Activated CD4-positive, alpha-beta T cell treated with anti-CD3 and anti-CD28 coated beads, Interleukin-2, amount 50 U/mL, for 1 hour (primary cell): ENCODE measurements at regions not wholly inside any gene's neighbourhood (a gene's known extent, or its start where the extent isn't known, plus 50 kb on each side); places are given as distances from the start of the nearest gene placed in this dataset.
"Not testable (repeated sequence)": the region's sequence is repeated elsewhere in the genome, so short reads cannot be mapped to it uniquely, and the experiment has no call there.

Experiments
- DNase-seq: peaks from one replicate; pipeline ENCODE4 v3.0.0-alpha.2; 2020

GRCh38 chr2:199131136-199131655, 326.5 kb downstream of the SATB2 start:
- no peak for DNase-seq

DNA sequence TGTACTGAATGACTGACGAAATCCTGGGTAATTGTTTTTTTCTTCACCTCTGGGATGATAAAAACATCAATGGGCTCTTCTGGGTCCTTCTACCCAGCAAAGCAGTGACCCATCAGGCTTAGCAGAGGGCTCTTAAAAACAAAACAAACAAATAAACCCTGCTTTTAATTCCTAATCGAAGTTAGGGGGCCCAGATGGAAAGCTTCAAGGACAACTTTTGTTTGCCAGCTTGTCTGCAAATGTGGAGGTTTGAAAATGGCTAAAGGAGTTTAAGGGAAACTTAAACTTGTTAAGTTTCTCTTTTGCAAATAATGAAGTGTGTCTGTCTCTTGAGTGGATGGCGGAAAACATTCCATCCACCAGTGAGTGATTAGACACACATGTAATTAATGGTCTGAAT, 327.2 kb downstream of the SATB2 start:
- no peak for DNase-seq

GRCh38 chr2:199128476-199129229, 329.1 kb downstream of the SATB2 start:
- DNase-seq: no peak

GRCh38 chr2:199119796-199120195, 337.9 kb downstream of the SATB2 start:
- DNase-seq: no peak

- DNase-seq: no peak
Observed at GRCh38 chr2:199118673-199119112, 339.0 kb downstream of the SATB2 start.

DNA sequence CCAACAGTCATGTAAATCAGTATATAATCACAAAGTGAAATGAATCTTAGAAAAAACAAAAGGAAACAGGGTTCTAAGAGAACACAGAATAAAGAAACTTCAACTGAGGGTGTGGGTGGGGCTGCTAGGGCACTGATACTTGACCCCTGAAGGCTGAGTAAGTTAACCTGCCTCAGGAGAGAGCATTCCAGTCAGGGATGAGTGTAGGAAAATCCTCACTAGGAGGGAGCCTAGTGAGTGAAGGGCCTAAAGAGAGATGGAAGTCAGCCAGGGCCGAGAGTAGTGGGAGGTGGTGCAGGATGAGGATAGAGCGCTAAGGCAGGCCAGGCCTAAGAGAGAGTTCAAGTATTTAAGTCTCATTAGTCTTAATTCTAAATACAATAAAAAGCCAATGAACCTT, 342.6 kb downstream of the SATB2 start:
- DNase-seq: no peak

DNA sequence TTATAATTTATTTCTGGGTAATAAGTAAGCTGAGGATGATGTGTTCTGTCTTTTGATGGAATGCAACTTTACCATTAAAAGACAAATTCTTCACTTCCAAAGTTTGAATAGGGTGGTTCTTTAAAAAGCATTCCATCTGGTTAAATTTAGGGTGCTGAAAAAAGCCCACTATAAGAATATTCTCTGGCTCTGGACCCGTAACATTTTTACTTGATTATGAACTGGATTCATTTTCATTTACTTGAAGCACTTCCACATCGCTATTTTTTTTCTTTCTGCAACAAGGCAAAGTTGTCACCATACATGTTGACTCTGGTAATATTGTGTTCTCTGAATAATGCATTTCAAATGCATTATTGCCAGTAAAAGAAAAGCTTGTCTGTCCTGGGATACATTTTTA, 344.6 kb downstream of the SATB2 start:
- DNase-seq: no peak

DNA sequence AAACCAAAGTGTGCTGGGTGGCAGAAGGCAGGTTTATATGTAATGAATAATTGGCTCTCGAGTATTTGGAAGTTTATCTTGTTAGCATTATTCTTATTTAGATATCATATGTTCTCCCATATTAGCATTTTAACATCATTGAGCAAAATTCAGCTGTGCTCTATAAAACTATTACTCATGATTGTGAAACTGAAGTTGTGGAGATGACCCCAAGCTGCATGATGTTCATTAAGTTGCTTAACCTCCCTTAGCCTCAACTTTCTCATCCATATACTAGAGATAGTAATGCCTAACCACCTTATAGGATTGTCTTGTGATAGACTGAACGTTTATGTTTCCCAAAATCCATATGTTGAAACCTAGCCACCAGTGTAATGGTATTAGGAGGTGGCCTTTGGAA, 346.3 kb downstream of the SATB2 start:
- no peak for DNase-seq

DNA sequence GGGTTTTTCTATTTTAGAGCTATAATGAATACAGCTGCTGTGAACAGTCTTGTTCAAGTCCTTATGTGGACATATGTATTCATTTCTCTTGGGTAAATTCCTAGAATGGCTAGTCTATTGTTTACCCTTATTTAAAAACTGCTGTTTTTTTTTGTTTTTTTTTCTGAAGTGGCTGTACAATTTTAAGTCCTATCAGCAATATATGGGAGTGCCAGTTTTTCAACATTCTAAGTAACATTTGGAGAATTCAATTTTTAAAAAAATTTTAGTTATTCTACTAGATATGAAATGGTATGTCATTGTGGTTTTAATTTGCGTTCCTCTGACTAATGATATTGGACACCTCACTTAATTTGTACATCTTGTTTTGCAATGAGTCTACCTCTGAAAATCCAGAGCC, 349.7 kb downstream of the SATB2 start:
- DNase-seq: no peak

- DNase-seq: no peak
Observed at GRCh38 chr2:199105826-199106225, 351.9 kb downstream of the SATB2 start.

DNA sequence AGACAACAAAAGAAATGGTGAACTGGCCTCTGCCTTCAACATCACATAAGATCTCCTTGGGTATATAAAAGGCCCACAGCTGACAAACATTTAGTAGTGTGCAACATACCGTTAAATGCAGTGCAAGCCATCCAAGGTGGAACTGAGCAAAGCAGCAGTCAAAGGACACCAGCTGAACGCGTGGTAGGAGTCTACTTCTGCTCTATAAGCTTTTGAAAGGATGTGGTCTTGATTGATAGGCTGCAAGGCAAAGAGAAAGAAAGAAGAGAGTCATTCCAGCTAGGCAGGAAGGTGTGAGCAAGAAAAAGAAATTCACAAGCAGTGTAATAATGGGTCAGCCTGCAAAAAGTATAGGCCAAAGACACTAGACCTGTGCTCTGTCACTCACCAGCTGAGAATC, 356.3 kb downstream of the SATB2 start:
- no peak for DNase-seq

DNA sequence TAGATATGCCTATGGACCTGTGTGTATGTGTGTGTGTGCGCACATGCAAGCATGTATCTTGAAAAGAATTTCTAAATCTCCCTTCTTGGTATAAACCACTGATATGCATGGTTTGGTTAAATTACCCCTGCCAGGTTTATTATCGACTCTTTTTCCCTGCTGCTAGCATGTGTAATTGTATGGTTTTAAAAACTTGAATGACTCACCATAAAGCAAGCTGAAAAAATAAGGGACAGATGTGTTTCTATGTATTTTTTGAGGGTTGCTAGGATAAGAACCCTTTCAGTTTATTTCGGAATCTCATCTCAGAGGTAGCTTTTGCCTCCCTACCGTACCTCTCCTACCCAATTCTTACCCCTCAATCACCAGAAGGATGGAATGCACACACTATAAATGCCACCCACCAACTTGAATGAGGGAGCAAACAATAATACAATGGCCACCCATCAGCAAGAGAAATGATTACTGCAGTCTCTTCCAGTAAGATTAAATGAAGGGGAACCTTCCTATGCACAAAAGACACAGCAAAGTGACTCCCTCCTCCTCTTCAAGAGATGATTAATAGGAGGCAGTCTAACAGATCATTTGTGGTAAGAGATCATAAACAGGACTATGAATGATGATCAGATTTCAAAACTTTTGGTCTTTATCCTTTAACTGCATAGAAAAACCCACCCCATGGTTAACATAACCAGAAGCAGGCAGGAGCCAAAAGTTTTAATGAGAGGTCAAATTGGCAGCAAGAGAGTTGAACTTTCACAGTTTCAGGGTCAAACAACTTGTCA, 357.2 kb downstream of the SATB2 start:
- no peak for DNase-seq

DNA sequence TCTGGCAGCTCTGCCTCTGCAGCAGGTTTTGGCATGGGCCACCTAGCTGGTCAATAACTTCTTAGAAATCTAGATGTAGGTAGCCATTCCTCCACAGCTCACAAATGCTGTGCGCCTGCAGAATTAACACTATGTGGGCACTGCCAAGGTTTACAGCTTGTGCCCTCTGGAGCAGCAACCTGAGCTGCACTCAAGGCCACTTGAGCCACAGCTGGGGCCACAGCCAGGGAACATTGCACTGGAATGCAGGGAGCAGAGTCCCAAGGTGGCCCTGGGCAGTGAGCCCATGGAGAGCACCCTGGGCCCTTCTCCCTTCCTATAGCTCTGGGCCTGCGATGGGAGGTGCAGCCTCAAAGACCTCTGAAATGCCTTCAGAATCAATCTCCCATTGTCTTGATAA, 365.3 kb downstream of the SATB2 start:
- no peak for DNase-seq

DNA sequence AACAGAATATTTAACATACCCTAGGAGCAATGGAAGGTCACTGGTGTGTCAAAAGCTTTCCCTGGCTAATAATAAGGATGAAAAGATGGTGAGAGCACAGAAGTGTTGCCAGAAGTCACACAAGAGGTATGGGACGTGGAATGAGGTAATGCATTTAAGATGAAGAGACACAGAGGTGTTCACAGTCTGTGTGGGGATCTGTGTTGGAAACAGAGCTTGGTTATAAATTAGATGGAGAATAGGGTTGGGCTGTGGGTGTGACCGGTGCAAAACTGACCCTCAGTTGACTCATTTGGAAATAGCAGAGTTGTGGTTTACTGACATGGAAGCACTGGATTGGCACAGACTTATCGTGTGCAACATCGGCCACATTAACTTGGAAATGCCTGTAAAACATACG, 372.5 kb downstream of the SATB2 start:
- no peak for DNase-seq

GRCh38 chr2:199070322-199070949, 387.3 kb downstream of the SATB2 start:
- no peak for DNase-seq

DNA sequence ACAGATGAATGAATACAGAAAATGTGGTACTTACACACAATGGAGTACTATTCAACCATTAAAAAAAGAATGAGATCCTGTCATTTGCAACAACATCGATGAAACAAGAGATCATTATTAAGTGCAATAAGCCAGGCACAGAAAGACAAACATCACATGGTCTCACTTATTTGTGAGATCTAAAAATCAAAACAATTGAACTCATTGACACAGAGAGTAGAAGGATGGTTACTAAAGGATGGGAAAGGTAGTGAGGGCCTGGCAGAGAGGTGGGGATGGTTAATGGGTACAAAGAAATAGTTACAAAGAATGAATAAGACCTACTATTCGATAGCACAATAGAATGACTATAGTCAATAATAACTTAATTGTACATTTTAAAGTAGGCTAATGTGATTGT, 393.5 kb downstream of the SATB2 start:
- DNase-seq: no peak

DNA sequence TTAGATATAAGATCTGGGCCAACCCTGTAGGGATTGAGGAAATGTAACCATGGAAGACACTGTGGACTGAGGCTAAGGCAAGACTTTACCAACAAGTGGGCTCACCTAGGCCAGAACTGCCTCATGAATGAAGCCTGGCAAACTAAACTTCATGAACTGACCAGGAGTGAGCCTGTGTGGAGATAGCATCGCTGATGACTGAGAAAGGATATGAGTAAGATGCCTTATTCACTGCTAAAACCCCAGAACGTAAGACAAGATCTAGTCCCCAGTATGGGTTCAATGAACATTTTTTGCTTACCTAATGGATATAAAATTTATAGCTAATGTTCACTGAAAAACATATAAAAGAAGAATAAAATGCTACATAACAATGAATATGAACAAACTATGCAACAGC, 399.8 kb downstream of the SATB2 start:
- DNase-seq: no peak

- DNase-seq: no peak
Observed at GRCh38 chr2:199055336-199055735, 402.4 kb downstream of the SATB2 start.

GRCh38 chr2:199042660-199043379, 414.9 kb downstream of the SATB2 start:
- DNase-seq: no peak

DNA sequence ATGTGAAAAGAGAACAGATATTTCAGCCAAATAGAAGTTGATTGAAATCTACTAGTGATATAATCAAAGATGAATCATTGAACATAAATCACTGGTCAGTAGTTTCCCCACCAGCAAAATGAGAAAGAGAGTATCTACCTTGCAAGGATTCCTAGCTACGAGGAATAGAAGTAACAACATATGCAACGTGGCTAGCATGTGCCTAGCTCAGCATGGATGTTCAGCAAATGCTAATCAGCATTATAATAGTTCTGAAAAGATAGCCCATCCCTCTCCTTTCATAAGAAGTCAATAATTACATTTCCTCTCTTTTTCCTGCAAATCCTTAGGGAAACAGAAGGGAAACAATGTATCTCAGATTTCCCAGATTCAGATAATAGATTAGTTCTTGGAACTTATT, 417.2 kb downstream of the SATB2 start:
- DNase-seq: no peak

DNA sequence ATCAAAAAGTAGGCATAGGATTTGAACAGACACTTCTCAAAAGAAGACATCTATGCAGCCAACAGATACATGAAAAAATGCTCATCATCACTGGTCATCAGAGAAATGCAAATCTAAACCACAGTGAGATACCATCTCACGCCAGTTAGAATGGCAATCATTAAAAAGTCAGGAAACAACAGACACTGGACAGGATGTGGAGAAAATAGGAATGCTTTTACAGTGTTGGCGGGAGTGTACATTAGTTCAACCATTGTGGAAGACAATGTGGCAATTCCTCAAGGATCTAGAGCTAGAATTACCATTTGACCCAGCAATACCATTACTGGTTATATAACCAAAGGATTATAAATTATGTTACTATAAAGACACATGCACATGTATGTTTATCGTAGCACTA, 424.0 kb downstream of the SATB2 start:
- DNase-seq: not testable (repeated sequence)

GRCh38 chr2:199025146-199025545, 432.6 kb downstream of the SATB2 start:
- DNase-seq: no peak

DNA sequence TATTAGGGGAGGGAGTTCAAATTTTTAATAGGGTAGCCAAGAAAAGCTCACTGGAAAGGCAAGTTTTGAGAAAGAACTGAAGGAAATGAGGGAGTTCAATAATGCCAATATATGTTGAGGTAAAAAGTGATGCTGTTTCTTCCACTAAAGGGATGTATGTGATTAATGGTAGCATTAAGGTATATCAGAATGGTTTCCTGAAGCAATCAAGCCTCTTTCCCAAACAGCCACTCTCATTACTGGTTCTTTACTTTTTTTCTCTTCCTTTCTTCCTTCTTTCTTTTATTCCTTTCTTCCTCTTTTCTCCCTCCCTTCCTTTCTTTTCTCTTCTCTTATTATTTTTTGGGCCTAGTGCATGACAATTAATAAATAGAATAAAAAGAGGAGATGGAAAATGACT, 433.5 kb downstream of the SATB2 start:
- DNase-seq: no peak
